GM21423 (cell line): ENCODE measurements at regions not wholly inside any gene's neighbourhood (a gene's known extent, or its start where the extent isn't known, plus 50 kb on each side); places are given as distances from the start of the nearest gene placed in this dataset.
"Not testable (repeated sequence)": the region's sequence is repeated elsewhere in the genome, so short reads cannot be mapped to it uniquely, and the experiment has no call there.

ENCODE experiments used
- ATAC-seq: cut with Tn5 transposase; IDR thresholded peaks from one replicate; pipeline ENCODE4 v1.9.1; 2021; ENCODE audit warnings: mild to moderate bottlenecking, moderate library complexity; ENCODE audit not compliant: unreplicated experiment

- ATAC-seq: no peak
These were observed 180.8 kb upstream of the MMADHC start for GRCh38 chr2:149768320-149768799.

GRCh38 chr2:149767516-149767974 is 180.0 kb upstream of the MMADHC start:
- ATAC-seq: no peak

GRCh38 chr2:149766339-149766738 is 178.8 kb upstream of the MMADHC start:
- ATAC-seq: no peak

DNA sequence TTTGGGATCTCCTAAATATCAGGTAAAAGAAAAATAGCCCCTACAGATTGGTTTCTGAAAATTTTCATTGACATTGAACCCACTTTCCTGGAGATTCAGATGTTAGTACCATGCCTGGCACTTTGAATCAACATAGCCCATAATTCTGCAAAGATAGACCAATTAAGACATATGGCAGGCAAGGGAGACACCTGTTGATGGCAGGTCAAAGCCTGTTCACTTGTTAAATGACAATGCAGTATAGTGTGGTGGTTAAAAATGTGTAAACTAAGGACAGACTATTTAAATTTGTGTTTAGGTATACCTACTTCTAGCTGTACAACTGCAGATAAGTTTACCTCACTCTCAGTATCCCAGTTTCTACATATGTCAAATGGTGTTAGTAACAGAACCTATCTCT is 178.1 kb upstream of the MMADHC start:
- ATAC-seq: no peak

DNA sequence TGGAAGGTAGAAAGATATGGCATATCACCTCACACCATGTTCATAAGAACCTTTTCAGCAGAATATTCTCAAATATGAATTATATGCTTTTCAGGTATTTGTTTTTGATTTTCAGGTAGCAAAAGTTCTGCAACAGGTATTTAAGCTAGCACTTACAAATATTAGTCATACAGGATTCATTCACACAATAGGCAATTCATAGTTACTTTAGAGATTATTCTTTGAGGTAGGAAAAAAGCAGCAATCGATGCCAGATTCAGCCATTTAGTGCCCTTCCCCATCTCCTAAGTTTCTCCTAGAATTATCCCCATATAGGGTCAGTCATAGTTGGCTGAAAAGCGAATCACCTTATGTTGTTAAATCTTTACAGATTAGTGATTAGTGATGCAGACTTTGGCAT is 177.4 kb upstream of the MMADHC start:
- no peak for ATAC-seq

DNA sequence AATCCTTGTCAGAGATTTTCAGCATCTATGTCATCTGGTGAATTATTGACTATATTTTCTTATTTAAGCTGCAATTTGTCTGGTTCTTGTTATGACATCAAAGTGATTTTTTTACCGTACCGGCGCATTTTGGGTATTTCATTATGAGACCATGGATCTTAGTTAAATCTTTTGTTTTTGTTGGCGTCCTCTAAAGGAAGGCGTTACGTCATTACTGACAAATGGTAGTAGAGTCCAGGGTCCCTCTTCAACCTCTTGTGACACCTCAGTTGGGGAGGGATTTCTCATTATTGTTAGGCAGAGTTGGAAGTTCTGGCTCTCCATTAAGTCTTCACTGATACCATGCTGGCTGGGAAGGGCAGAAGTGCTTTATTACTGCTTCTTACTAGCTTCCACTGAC is 175.8 kb upstream of the MMADHC start:
- no peak for ATAC-seq

- no peak for ATAC-seq
These were observed 174.0 kb upstream of the MMADHC start for GRCh38 chr2:149761611-149762010.

- ATAC-seq: not testable (repeated sequence)
These were observed 171.8 kb upstream of the MMADHC start for GRCh38 chr2:149759382-149759781.

DNA sequence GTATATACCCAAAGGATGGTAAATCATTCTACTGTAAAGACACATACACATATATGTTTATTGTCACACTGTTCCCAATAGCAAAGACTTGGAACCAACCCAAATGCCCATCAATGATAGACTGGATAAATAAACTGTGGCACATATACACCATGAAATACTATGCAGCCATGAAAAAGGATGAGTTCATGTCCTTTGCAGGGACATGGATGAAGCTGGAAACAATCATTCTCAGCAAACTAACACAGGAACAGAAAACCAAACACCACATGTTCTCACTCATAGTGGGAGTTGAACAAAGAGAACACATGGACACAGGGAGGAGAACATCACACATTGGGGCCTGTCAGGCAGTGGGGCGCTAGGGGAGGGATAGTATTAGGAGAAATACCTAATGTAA is 167.1 kb upstream of the MMADHC start:
- ATAC-seq: not testable (repeated sequence)

GRCh38 chr2:149747456-149747855 is 159.9 kb upstream of the MMADHC start:
- no peak for ATAC-seq

- ATAC-seq: no peak
These were observed 158.0 kb upstream of the MMADHC start for GRCh38 chr2:149745396-149746230.

DNA sequence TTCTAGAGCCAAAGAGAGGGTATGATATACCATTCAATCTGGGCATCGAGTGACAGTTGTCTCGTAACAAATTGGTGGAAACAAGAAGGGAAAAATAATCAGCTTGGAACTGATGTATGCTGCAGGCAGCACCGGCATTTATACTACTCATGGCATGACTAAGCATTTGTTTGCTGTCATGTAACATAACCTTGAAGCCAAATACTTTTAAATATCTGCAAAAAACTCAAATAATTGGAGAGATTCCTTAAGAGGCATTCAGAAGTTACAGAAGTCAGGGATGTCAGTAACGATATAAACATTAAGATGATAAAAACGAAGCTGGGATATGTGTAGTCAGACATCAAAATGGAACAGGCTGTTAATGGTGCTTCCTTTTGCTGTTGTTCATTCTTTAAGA is 157.3 kb upstream of the MMADHC start:
- ATAC-seq: no peak

DNA sequence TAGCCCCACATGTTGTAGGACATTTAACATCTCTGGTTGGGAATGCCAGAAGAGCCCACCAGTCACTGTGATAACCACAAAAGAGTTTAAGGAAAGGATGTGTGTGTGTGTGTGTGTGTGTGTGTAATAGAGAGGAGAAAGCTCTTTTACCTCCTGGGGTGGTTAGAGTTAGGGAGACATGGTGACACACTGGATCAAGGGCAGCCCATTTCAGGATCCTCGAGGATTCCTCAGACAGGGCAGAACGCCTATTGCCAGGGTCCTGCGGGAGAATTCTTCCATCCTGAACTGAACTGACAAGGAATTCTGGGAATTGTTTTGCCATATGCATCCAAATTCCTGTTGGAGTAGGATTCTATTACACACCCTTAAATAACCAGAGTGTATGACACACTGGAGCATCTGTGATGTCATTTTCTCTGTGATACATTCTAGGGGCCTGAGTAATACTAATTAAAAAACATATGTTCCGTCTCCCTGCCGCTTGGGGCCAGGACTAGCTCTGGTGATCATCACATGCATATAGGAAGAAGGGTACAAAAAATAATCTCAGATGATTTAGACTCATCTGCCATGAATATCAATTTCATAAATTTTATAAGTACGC is 156.4 kb upstream of the MMADHC start:
- no peak for ATAC-seq

GRCh38 chr2:149741646-149742045 is 154.1 kb upstream of the MMADHC start:
- ATAC-seq: no peak

DNA sequence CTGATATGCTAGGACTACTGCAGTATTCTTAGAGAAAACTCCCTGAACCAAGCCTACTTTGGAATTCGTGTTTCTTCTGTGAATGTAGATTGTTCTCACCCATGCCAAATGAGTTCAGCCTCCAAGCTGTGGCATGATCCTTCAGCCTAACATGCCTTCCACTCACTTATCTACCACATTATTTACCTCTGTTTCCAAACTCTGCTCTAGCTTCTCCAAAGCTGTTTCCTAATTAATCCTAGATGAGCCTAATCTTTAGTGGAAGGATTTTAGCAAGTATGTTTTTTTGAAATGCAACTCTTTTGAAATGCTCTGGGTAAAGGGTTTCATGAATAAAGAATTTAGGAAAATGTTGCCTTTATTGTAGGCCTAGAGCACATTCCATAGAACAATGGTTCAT is 152.9 kb upstream of the MMADHC start:
- no peak for ATAC-seq

DNA sequence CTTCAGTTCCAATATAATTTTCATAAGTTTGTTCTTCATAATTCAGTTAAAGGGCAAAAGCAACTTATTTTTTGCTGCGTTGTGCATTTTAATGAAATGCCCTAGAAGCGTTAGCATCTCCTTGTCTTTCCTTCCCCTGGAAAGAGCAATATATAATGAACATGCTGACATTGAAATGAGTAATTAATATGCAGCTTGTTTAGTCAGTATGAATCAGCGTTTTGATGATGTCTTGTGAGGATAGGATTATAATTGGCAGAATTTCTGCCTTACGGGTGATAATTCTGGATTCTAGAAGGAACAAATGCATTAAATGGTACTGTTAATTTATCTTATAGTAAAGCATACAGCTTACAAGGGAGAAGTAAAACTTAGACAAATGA is 152.3 kb upstream of the MMADHC start:
- ATAC-seq: no peak

DNA sequence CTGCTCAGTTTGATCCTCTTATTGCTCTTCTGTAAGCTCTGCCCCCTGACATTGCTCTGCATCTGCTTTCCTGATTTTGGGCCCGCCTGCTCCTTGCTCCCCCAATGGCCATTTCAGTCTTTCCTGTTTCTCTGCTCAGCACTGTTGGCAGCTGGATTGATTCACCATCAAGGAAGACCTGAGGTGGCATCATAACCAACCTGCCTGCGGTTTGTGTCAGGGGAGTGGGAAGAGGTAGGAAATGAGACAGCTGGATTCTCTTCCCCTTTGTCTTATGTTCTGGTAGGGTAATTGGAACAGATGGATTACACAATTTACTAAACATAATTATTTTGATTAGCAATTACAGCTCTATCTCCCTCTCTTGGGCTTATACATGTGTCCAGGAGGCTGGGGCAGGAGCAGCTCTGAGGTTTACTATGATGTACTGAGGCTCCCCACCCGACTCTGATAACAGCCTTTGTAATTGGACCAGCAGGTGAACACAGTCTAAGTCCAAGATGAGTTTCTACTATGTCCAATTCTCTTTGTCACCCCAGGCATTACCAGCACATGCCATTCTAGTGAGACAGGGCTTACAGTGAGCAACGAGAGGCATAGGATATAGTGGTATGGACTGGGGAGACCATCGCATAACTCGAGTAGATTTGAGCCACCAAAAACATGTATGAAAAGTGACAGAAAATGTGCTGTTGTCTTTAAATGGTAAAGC is 151.8 kb upstream of the MMADHC start:
- ATAC-seq: no peak

DNA sequence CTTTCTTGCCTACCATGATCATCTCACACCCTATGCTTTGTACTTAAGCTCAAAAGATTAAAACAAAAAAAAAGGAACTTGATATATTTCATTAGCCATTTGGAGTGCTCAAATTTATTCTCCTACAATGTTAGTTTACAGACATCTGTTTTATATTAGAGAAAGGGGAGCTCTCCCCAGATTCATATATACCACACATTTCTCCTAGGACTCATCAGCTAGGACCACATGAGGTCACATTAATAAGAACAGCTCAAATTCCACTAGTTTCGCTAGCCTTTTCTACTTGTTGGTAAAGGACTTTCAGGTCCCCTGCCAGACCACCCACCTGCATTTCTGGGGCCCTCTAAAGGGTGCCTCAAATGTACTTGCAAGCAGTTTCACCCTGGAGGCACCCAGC is 151.2 kb upstream of the MMADHC start:
- no peak for ATAC-seq

DNA sequence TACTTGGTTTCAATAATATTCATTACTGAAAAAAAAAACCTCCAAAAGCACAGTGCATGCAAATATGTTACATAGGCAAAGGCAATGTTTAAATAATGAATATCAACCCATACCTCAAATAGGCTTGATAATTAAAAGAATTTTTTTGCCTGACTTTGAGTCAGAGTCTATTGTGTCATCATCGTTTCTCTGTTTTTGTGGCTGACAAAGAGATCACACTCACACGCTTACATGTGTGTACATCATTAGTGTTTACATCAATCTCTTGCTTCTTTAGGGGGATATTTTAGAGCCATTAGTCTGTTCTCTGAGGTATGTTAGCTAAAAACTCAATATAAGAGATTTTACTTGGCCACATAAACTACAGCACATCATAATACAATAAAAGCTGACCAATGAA is 150.3 kb upstream of the MMADHC start:
- no peak for ATAC-seq

DNA sequence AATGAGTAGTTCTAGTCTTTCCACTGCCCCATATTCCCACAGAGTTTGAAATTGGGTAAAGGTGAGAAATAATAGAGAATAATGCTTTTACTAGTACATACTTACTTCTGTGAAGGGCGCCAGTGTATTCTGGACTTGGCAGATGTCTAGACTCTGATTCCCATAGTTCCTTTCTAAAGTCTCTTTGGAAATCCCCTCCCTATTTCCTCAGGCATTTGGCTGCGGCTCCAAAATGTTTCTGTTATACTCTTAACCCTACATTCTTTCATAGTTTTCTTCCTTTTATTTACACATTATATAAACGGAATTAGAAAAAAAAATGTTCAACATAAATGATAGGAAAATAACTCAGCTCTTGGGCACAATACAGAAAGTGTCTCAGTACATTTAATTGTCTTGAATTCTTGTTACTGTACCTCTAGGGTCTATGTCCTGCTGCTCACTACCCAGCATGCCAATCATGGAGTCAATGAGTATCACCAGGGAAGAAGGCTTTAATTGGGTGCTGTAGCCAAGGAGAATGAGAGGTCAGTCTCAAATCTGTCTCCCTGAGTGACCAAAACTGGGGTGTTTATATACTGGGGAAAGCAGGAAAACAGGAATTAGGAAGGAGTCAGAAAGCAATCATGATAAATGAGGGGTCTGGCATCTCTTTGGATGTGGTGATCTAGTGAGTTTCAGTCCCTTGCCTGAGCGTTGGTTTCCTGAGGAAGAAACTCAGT is 147.8 kb upstream of the MMADHC start:
- no peak for ATAC-seq
